ENCODE measurements at regions not wholly inside any gene's neighbourhood (a gene's known extent, or its start where the extent isn't known, plus 50 kb on each side); places are given as distances from the start of the nearest gene placed in this dataset.

GRCh38 chr1:90507173-90507572 is 209.9 kb downstream of the BARHL2 start:
- Histone ChIP-seq H3K4me2 (ENCODE audit: low read depth, low read length) (no peak overlapping the region), H3K9me3 (ENCODE audit: low read length) (no peaks in the 10 kb centered on the region), H3K4me1 (ENCODE audit: insufficient read depth, low read length) (peaks cover 6% of the 10 kb centered on the region; the same call in 1 of the 2 replicates), H3K27me3 (ENCODE audit: control insufficient read depth in 1 of 2, insufficient read depth in 2 of 2, low read length in 2 of 2) (no peaks in the 10 kb centered on the region; a peak in 1 of 5 replicates), H3K36me3 (replicated peaks in 1 of 2; ENCODE audit: control insufficient read depth in 1 of 2, insufficient read depth in 2 of 2, low read length in 2 of 2) (no peaks in the 10 kb centered on the region), H2AFZ (ENCODE audit: low read length) (no peak overlapping the region), H3K79me2 (ENCODE audit: insufficient read depth, low read length) (no peaks in the 10 kb centered on the region), H3K4me3 (replicated peaks in 1 of 3; ENCODE audit: insufficient read depth in 1 of 3, low read depth in 2 of 3, low read length in 3 of 3) (no peak overlapping the region), H3K27ac (ENCODE audit: extremely low read length, insufficient read depth, low read length) (no peak overlapping the region), H3K9ac (ENCODE audit: insufficient read depth, low read depth, low read length) (no peak overlapping the region), H4K20me1 (ENCODE audit: insufficient read depth, low read length) (no peaks in the 10 kb centered on the region)
- no TSS peak for BruUV-seq (replicated peaks)
- TF ChIP-seq, protein P1, sequence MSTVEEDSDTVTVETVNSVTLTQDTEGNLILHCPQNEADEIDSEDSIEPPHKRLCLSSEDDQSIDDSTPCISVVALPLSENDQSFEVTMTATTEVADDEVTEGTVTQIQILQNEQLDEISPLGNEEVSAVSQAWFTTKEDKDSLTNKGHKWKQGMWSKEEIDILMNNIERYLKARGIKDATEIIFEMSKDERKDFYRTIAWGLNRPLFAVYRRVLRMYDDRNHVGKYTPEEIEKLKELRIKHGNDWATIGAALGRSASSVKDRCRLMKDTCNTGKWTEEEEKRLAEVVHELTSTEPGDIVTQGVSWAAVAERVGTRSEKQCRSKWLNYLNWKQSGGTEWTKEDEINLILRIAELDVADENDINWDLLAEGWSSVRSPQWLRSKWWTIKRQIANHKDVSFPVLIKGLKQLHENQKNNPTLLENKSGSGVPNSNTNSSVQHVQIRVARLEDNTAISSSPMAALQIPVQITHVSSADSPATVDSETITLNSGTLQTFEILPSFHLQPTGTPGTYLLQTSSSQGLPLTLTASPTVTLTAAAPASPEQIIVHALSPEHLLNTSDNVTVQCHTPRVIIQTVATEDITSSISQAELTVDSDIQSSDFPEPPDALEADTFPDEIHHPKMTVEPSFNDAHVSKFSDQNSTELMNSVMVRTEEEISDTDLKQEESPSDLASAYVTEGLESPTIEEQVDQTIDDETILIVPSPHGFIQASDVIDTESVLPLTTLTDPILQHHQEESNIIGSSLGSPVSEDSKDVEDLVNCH (CRISPR knock-in tag; IDR thresholded peaks at IDR 0.05), result no peak
- TF ChIP-seq TRIM24 (CRISPR knock-in tag; IDR thresholded peaks at IDR 0.05), result no peak
- TF ChIP-seq NFRKB (IDR thresholded peaks at IDR 0.05), result no peak
- no peak for TF ChIP-seq ZNF10 (CRISPR knock-in tag; IDR thresholded peaks at IDR 0.05; ENCODE audit: borderline replicate concordance, low read depth)
- TF ChIP-seq ZNF280D (CRISPR knock-in tag; IDR thresholded peaks at IDR 0.05), result no peak
- no peak for TF ChIP-seq PPARG (CRISPR knock-in tag; conservative IDR thresholded peaks at IDR 0.05)
- TF ChIP-seq HIVEP1 (CRISPR knock-in tag; IDR thresholded peaks at IDR 0.05), result no peak
- no peak for TF ChIP-seq ZBTB7A (CRISPR knock-in tag; IDR thresholded peaks at IDR 0.05)
- TF ChIP-seq HNRNPL (IDR thresholded peaks at IDR 0.05; ENCODE audit: low read depth, low read length), result no peak
- no peak for TF ChIP-seq WIZ (CRISPR knock-in tag; IDR thresholded peaks at IDR 0.05)
- no peak for TF ChIP-seq ZNF235 (CRISPR knock-in tag; IDR thresholded peaks at IDR 0.05; ENCODE audit: borderline replicate concordance)
- no peak for TF ChIP-seq ZNF260 (CRISPR knock-in tag; IDR thresholded peaks at IDR 0.05; ENCODE audit: borderline replicate concordance, low read depth)
- POLR2A ChIA-PET, result no interaction called here
- intact Hi-C loops (cut with micrococcal nuclease; ENCODE audit: unreplicated experiment), result no loop called here
- in situ Hi-C loops (cut with HindIII; ENCODE audit: extremely low pct_ligation_motif_present, low pct_unique_long_range_greater_than_20kb), result no loop called here
- no peak for ATAC-seq
- CTCF ChIA-PET (ENCODE audit: low intra/inter-chr PET ratio, low total read pairs), result no interaction called here
- WGBS (ENCODE audit: low lambda C conversion rate), result 10% methylated on average over 5 of the region's 5 CpGs
- no peak for DNase-seq (ENCODE audit: low spot score)
- FAIRE-seq, result no peak

All from HepG2 (cell line).